HepG2 (cell line): ENCODE measurements at regions not wholly inside any gene's neighbourhood (a gene's known extent, or its start where the extent isn't known, plus 50 kb on each side); places are given as distances from the start of the nearest gene placed in this dataset.

ENCODE experiments used
- ATAC-seq: fragments of 200-7000 bp; cut with Tn5 transposase; 3 replicates; pipeline ENCODE4 v1.9.1; 2020; ENCODE audit warnings: mild to moderate bottlenecking, moderate library complexity
- BruUV-seq: library from RNA; stranded (reverse); fragments of 400-500 nt; replicated peaks from 2 replicates; lab custom pipeline; 2021; lab: Mats Ljungman, UMichigan
- CTCF ChIA-PET: fragments of 300-600 bp; formaldehyde crosslinking; extraction: SDS; loops from one replicate; lab custom pipeline; 2021; ENCODE audit warnings: low total read pairs, inconsistent platforms, low intra/inter-chr PET ratio; lab: Yijun Ruan, JAX
- POLR2A ChIA-PET: fragments of 350-600 bp; sonication (Branson Sonifier 250); formaldehyde crosslinking; loops from one replicate; lab custom pipeline; 2020; ENCODE audit warnings: antibody characterized with exemption, inconsistent platforms; lab: Yijun Ruan, JAX
- DNase-seq: peaks from one replicate; pipeline ENCODE4 v3.0.0-alpha.2; 2015; ENCODE audit warnings: low spot score
- FAIRE-seq: peaks from 3 replicates; lab custom pipeline; 2011; peaks lifted over from hg19 to GRCh38; lab: Jason Lieb, UNC
- H2AFZ ChIP-seq: one replicate; pipeline ENCODE4 v1.6.1; 2011; ENCODE audit warnings: low read length, inconsistent platforms
- H3K27ac ChIP-seq: fragments of 300-600 bp; 3 replicates; pipeline ENCODE4 v1.8.0; 2011; ENCODE audit warnings: mixed run types, mild to moderate bottlenecking, mixed read lengths, low read length, inconsistent platforms; ENCODE audit not compliant: insufficient read depth; ENCODE audit errors: extremely low read length
- H3K27me3 ChIP-seq, 2 experiments: fragments of 200-600 bp in 1 of 2; 2 replicates in 1 of 2; 3 replicates in 1 of 2; pipeline versions ENCODE4 v1.6.0 to v1.8.0; 2011; ENCODE audit warnings: low read length in 2 of 2, mild to moderate bottlenecking in 2 of 2, moderate library complexity in 2 of 2, inconsistent platforms in 1 of 2; ENCODE audit not compliant: insufficient read depth in 2 of 2, control insufficient read depth in 1 of 2
- H3K36me3 ChIP-seq, 2 experiments: fragments of 200-600 bp in 1 of 2; replicated peaks in 1 of 2; 2 replicates in 1 of 2; 3 replicates in 1 of 2; pipeline versions ENCODE4 v1.5.1 to v1.8.0; 2011; ENCODE audit warnings: low read length in 2 of 2, inconsistent platforms in 1 of 2; ENCODE audit not compliant: insufficient read depth in 2 of 2, control insufficient read depth in 1 of 2
- H3K4me1 ChIP-seq: 2 replicates; pipeline ENCODE4 v1.5.1; 2012; ENCODE audit warnings: low read length, inconsistent platforms; ENCODE audit not compliant: insufficient read depth
- H3K4me2 ChIP-seq: 2 replicates; pipeline ENCODE4 v1.6.0; 2011; ENCODE audit warnings: low read depth, low read length, inconsistent platforms
- H3K4me3 ChIP-seq, 3 experiments: fragments of 200-600 bp in 1 of 3; sonication (generic), shearing (Covaris generic) in 1 of 3; replicated peaks in 1 of 3; 2 replicates each; pipeline ENCODE4 v1.5.1; 2011 to 2016; ENCODE audit warnings: low read length in 3 of 3, inconsistent platforms in 2 of 3, low read depth in 2 of 3, mild to moderate bottlenecking in 2 of 3, control low read depth in 1 of 3, mixed read lengths in 1 of 3; ENCODE audit not compliant: insufficient read depth in 1 of 3
- H3K79me2 ChIP-seq: one replicate; pipeline ENCODE4 v1.6.1; 2011; ENCODE audit warnings: low read length, inconsistent platforms; ENCODE audit not compliant: insufficient read depth
- H3K9ac ChIP-seq: 2 replicates; pipeline ENCODE4 v1.6.0; 2011; ENCODE audit warnings: mild to moderate bottlenecking, low read depth, low read length, inconsistent platforms; ENCODE audit not compliant: insufficient read depth
- H3K9me3 ChIP-seq: 2 replicates; pipeline ENCODE4 v1.5.1; 2012; ENCODE audit warnings: mild to moderate bottlenecking, low read length
- H4K20me1 ChIP-seq: 2 replicates; pipeline ENCODE4 v1.6.0; 2011; ENCODE audit warnings: inconsistent platforms, mild to moderate bottlenecking, low read length, moderate library complexity; ENCODE audit not compliant: insufficient read depth
- ARID3A ChIP-seq: IDR thresholded peaks from 2 replicates; pipeline ENCODE4 v1.6.1; 2012; ENCODE audit warnings: low read depth, low read length, improper control_type of control experiment
- BRD4 ChIP-seq: sonication (generic); formaldehyde crosslinking; IDR thresholded peaks from 2 replicates; pipeline ENCODE4 v1.4.0; 2020; ENCODE audit warnings: missing genetic modification reagents
- EEA1 ChIP-seq: sonication (generic); formaldehyde crosslinking; IDR thresholded peaks from 2 replicates; pipeline ENCODE4 v1.5.1; 2020; ENCODE audit warnings: mild to moderate bottlenecking, missing genetic modification reagents, borderline replicate concordance
- ELF3 ChIP-seq: IDR thresholded peaks from 2 replicates; pipeline ENCODE4 v1.6.1; 2016; ENCODE audit warnings: missing genetic modification reagents, missing compliant biosample characterization
- ETV5 ChIP-seq: IDR thresholded peaks from 2 replicates; pipeline ENCODE4 v1.6.1; 2018; ENCODE audit warnings: missing biosample characterization, missing genetic modification reagents, inconsistent platforms, borderline replicate concordance
- MLLT10 ChIP-seq: sonication (generic); formaldehyde crosslinking; IDR thresholded peaks from 2 replicates; pipeline ENCODE4 v1.4.0; 2020; ENCODE audit warnings: missing genetic modification reagents
- RAD51 ChIP-seq: fragments of 450-650 bp; IDR thresholded peaks from 2 replicates; pipeline ENCODE4 v1.6.1; 2016; ENCODE audit warnings: borderline replicate concordance
- TEF ChIP-seq: sonication (generic); formaldehyde crosslinking; IDR thresholded peaks from 2 replicates; pipeline ENCODE4 v1.5.0; 2020; ENCODE audit warnings: missing genetic modification reagents
- ZSCAN5A ChIP-seq: sonication (generic); formaldehyde crosslinking; IDR thresholded peaks from 2 replicates; pipeline ENCODE4 v1.8.0; 2022; ENCODE audit warnings: mild to moderate bottlenecking, missing genetic modification reagents, borderline replicate concordance
- WGBS: methylation state at CpG from one replicate; pipeline ENCODE4 v1.1.6; 2017; ENCODE audit warnings: low lambda C conversion rate; 5-methylcytosine and 5-hydroxymethylcytosine counted together
- in situ Hi-C: cut with HindIII; loops from 2 replicates; pipeline ENCODE4 v1.10.0; 2017; ENCODE audit warnings: low pct_unique_long_range_greater_than_20kb; ENCODE audit not compliant: extremely low pct_ligation_motif_present
- intact Hi-C: fragments of 100-400 bp; cut with micrococcal nuclease; formaldehyde crosslinking; loops from one replicate; pipeline ENCODE4 v1.10.0; 2022; ENCODE audit not compliant: unreplicated experiment
- TF ChIP-seq, protein P1 (sequence below): sonication (generic); formaldehyde crosslinking; IDR thresholded peaks from 2 replicates; pipeline ENCODE4 v1.4.0; 2020; ENCODE audit warnings: missing genetic modification reagents
- TF ChIP-seq, protein P2 (sequence below): sonication (generic); formaldehyde crosslinking; IDR thresholded peaks from 2 replicates; pipeline ENCODE4 v1.5.1; 2020; ENCODE audit warnings: mild to moderate bottlenecking, missing genetic modification reagents, borderline replicate concordance

DNA sequence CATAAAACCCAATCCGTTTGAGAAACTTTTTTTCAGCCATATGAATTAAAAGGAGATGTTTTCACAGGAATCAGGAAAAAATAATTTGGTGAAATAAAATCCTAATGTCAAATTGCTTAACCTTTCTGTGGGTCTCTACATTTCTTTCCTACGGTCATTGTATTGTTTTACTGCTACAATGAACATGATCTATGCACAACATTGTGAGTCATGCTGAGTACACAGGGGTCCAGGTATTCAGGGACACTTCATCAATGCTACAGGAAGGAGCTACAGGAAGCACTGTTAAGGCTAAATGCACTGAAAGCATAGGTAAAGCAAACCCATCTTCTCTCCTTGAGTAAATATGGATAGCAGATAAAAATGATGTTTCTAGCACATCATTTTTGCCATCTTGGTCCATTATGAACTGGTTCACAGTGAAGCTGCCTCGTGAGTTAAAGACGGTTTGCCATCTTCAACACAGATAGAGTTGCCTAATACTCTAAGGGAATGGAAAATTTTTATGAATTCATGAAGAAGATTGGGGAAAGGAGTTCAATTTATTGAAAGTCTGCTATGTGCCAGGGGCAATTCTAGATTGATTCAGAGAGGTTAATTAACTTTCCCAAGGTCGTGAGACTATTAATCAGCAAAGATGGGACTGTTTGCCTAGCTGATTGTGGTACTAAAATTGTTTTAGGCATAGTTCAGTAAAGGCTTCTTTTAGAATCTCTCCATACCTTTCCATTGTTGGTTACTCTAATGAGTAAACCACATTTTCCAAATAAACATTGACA is 85.5 kb downstream of the DIRAS2 start:
- no peaks in the 10 kb centered on the region for H3K79me2 ChIP-seq
- H3K4me2 ChIP-seq: no peak overlapping the region
- DNase-seq (peak; percentile 7), ATAC-seq (no peak; the same call in 2 of the 3 replicates), FAIRE-seq (no peak)
- intact Hi-C loops (no loop called here), in situ Hi-C loops (no loop called here)
- ChIA-PET CTCF (no interaction called here), POLR2A (no interaction called here)
- no peaks in the 10 kb centered on the region for H3K9me3 ChIP-seq
- BruUV-seq: no TSS peak
- H3K4me3 ChIP-seq: no peak overlapping the region
- no peaks in the 10 kb centered on the region for H3K36me3 ChIP-seq
- no peak overlapping the region for H3K27ac ChIP-seq
- peaks cover 0 to 3% of the 10 kb centered on the region in 2 experiments; a peak in 1 of 5 replicates for H3K27me3 ChIP-seq
- H3K4me1 ChIP-seq: peaks cover 12% of the 10 kb centered on the region; the same call in 1 of the 2 replicates
- no peak overlapping the region for H3K9ac ChIP-seq
- H4K20me1 ChIP-seq: no peaks in the 10 kb centered on the region
- WGBS: under 1% methylated on average over 5 of the region's 5 CpGs
- H2AFZ ChIP-seq: no peak overlapping the region
- TF ChIP-seq, protein P1, sequence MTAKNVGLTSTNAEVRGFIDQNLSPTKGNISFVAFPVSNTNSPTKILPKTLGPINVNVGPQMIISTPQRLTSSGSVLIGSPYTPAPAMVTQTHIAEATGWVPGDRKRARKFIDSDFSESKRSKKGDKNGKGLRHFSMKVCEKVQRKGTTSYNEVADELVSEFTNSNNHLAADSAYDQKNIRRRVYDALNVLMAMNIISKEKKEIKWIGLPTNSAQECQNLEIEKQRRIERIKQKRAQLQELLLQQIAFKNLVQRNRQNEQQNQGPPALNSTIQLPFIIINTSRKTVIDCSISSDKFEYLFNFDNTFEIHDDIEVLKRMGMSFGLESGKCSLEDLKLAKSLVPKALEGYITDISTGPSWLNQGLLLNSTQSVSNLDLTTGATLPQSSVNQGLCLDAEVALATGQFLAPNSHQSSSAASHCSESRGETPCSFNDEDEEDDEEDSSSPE (CRISPR knock-in tag): no peak
- TF ChIP-seq ZSCAN5A (CRISPR knock-in tag): no peak
- TF ChIP-seq EEA1 (CRISPR knock-in tag): no peak
- no peak for TF ChIP-seq TEF (CRISPR knock-in tag)
- no peak for TF ChIP-seq MLLT10
- no peak for TF ChIP-seq RAD51
- 0 out of 2 replicates have a peak, but pooled peaks have one; percentile 16 for TF ChIP-seq ARID3A
- TF ChIP-seq ELF3 (CRISPR knock-in tag): peak; percentile 23; the same call in 1 of the 2 replicates
- no peak for TF ChIP-seq BRD4 (CRISPR knock-in tag)
- TF ChIP-seq, protein P2, sequence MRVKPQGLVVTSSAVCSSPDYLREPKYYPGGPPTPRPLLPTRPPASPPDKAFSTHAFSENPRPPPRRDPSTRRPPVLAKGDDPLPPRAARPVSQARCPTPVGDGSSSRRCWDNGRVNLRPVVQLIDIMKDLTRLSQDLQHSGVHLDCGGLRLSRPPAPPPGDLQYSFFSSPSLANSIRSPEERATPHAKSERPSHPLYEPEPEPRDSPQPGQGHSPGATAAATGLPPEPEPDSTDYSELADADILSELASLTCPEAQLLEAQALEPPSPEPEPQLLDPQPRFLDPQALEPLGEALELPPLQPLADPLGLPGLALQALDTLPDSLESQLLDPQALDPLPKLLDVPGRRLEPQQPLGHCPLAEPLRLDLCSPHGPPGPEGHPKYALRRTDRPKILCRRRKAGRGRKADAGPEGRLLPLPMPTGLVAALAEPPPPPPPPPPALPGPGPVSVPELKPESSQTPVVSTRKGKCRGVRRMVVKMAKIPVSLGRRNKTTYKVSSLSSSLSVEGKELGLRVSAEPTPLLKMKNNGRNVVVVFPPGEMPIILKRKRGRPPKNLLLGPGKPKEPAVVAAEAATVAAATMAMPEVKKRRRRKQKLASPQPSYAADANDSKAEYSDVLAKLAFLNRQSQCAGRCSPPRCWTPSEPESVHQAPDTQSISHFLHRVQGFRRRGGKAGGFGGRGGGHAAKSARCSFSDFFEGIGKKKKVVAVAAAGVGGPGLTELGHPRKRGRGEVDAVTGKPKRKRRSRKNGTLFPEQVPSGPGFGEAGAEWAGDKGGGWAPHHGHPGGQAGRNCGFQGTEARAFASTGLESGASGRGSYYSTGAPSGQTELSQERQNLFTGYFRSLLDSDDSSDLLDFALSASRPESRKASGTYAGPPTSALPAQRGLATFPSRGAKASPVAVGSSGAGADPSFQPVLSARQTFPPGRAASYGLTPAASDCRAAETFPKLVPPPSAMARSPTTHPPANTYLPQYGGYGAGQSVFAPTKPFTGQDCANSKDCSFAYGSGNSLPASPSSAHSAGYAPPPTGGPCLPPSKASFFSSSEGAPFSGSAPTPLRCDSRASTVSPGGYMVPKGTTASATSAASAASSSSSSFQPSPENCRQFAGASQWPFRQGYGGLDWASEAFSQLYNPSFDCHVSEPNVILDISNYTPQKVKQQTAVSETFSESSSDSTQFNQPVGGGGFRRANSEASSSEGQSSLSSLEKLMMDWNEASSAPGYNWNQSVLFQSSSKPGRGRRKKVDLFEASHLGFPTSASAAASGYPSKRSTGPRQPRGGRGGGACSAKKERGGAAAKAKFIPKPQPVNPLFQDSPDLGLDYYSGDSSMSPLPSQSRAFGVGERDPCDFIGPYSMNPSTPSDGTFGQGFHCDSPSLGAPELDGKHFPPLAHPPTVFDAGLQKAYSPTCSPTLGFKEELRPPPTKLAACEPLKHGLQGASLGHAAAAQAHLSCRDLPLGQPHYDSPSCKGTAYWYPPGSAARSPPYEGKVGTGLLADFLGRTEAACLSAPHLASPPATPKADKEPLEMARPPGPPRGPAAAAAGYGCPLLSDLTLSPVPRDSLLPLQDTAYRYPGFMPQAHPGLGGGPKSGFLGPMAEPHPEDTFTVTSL: peak; percentile 24; the same call in 1 of the 2 replicates
- TF ChIP-seq ETV5 (CRISPR knock-in tag): peak; percentile 46; the same call in 1 of the 2 replicates
